ENCODE measurements at regions not wholly inside any gene's neighbourhood (a gene's known extent, or its start where the extent isn't known, plus 50 kb on each side); places are given as distances from the start of the nearest gene placed in this dataset.

- no peak for TF ChIP-seq CTCF (IDR thresholded peaks at IDR 0.05)
- TF ChIP-seq POLR2A (IDR thresholded peaks at IDR 0.05) = no peak
- no peak for TF ChIP-seq POLR2AphosphoS5 (IDR thresholded peaks at IDR 0.05; ENCODE audit: insufficient read depth in 1 of 2, low read depth in 1 of 2)
- H3K27ac ChIP-seq = no peak overlapping the region
- intact Hi-C loops (cut with DNase I) = no loop called here
Observed at GRCh38 chr3:30548600-30548999, 57.8 kb upstream of the TGFBR2 start.

GRCh38 chr3:30549600-30549999 is 56.8 kb upstream of the TGFBR2 start:
- no peak for DNase-seq (ENCODE audit: extremely low spot score in 2 of 2)
- no peaks in the 10 kb centered on the region for H3K36me3 ChIP-seq
- TF ChIP-seq POLR2AphosphoS5 (IDR thresholded peaks at IDR 0.05; ENCODE audit: insufficient read depth in 1 of 2, low read depth in 1 of 2) = no peak
- TF ChIP-seq CTCF (IDR thresholded peaks at IDR 0.05) = no peak
- TF ChIP-seq POLR2A (IDR thresholded peaks at IDR 0.05) = no peak
- peaks cover 7% of the 10 kb centered on the region for H3K4me1 ChIP-seq
- H3K27ac ChIP-seq = no peak overlapping the region
- H3K9me3 ChIP-seq = no peaks in the 10 kb centered on the region
- intact Hi-C loops (cut with DNase I) = no loop called here
- no peak overlapping the region for H3K4me3 ChIP-seq
- H3K27me3 ChIP-seq = no peaks in the 10 kb centered on the region

More at GRCh38 chr3:30548600-30548999, 57.8 kb upstream of the TGFBR2 start:
- Histone ChIP-seq H3K27me3 (no peaks in the 10 kb centered on the region), H3K9me3 (no peaks in the 10 kb centered on the region), H3K4me1 (peaks cover 7% of the 10 kb centered on the region), H3K36me3 (no peaks in the 10 kb centered on the region), H3K4me3 (no peak overlapping the region)
- no peak for DNase-seq (ENCODE audit: extremely low spot score in 2 of 2)

- no peaks in the 10 kb centered on the region for H3K9me3 ChIP-seq
- H3K36me3 ChIP-seq = no peaks in the 10 kb centered on the region
- H3K4me1 ChIP-seq = peaks cover 7% of the 10 kb centered on the region
- DNase-seq (ENCODE audit: extremely low spot score in 2 of 2) = no peak
- intact Hi-C loops (cut with DNase I) = no loop called here
- H3K27ac ChIP-seq = no peak overlapping the region
- H3K4me3 ChIP-seq = no peak overlapping the region
- no peaks in the 10 kb centered on the region for H3K27me3 ChIP-seq
- TF ChIP-seq POLR2AphosphoS5 (IDR thresholded peaks at IDR 0.05; ENCODE audit: insufficient read depth in 1 of 2, low read depth in 1 of 2) (no peak), CTCF (IDR thresholded peaks at IDR 0.05) (no peak), POLR2A (IDR thresholded peaks at IDR 0.05) (no peak)
Observed at GRCh38 chr3:30550246-30550645, 56.2 kb upstream of the TGFBR2 start.

GRCh38 chr3:30551266-30551665 is 55.1 kb upstream of the TGFBR2 start:
- H3K27ac ChIP-seq = no peak overlapping the region
- no peak for DNase-seq (ENCODE audit: extremely low spot score in 2 of 2)
- H3K27me3 ChIP-seq = no peaks in the 10 kb centered on the region
- no peaks in the 10 kb centered on the region for H3K9me3 ChIP-seq
- no peak for TF ChIP-seq POLR2AphosphoS5 (IDR thresholded peaks at IDR 0.05; ENCODE audit: insufficient read depth in 1 of 2, low read depth in 1 of 2)
- TF ChIP-seq POLR2A (IDR thresholded peaks at IDR 0.05) = no peak
- no peak for TF ChIP-seq CTCF (IDR thresholded peaks at IDR 0.05)
- intact Hi-C loops (cut with DNase I) = no loop called here
- no peak overlapping the region for H3K4me3 ChIP-seq
- no peaks in the 10 kb centered on the region for H3K36me3 ChIP-seq
- H3K4me1 ChIP-seq = peaks cover 7% of the 10 kb centered on the region

GRCh38 chr3:30551927-30552326 is 54.5 kb upstream of the TGFBR2 start:
- intact Hi-C loops (cut with DNase I) = no loop called here
- H3K27me3 ChIP-seq = no peaks in the 10 kb centered on the region
- DNase-seq (ENCODE audit: extremely low spot score in 2 of 2) = no peak
- TF ChIP-seq POLR2AphosphoS5 (IDR thresholded peaks at IDR 0.05; ENCODE audit: insufficient read depth in 1 of 2, low read depth in 1 of 2) (no peak), CTCF (IDR thresholded peaks at IDR 0.05) (no peak), POLR2A (IDR thresholded peaks at IDR 0.05) (no peak)
- H3K27ac ChIP-seq = no peak overlapping the region
- H3K36me3 ChIP-seq = no peaks in the 10 kb centered on the region
- H3K4me1 ChIP-seq = peaks cover 7% of the 10 kb centered on the region
- H3K4me3 ChIP-seq = no peak overlapping the region
- H3K9me3 ChIP-seq = no peaks in the 10 kb centered on the region
